ENCODE measurements at regions not wholly inside any gene's neighbourhood (a gene's known extent, or its start where the extent isn't known, plus 50 kb on each side); places are given as distances from the start of the nearest gene placed in this dataset.

DNA sequence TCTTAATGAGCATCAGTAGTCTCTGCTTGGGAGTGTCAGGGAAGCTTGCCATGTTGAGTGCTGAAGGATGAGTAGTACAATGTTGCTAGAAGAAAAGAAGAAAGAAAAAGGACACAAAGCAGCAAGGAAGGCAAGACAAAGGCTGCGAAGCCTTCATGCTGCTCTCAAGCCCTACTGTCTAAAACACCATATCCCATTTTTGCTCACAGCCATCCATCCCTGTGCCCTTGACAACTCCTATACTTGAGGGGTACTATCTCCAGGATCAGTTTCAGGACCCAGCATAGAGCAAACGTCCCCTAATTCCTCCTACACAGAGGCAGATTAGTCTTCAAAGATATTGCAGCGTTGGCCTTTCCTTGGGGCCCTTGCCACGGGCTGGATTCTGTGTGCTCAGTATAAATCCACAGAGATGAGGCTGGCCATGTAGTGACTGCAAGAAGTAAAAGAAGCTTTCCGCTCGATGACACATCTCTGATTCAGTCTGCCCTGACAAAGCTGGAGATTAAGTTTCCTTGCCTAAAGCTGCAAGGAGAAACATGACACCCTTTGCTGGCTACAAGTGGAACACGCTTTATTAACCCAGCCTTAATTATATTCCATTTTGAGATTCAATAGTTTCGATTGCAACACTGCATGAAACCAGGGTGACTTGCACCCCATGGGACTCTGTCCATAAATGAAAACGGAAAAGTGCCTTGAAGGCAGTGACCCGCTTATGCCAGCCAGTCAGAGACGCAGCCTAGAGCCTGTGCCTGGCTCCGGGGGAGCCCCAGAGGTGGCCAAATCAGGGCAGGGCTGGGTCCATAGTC, 304.6 kb downstream of the ACTL7B start (continued):
- TF ChIP-seq ZNF449 (tag by site-specific recombination; IDR thresholded peaks at IDR 0.05) (no peak), INSM2 (tag by site-specific recombination; IDR thresholded peaks at IDR 0.05) (peak; percentile 39; the same call in 1 of the 2 replicates), GLIS1 (tag by site-specific recombination; IDR thresholded peaks at IDR 0.05) (peak; percentile 44), ZNF133 (tag by site-specific recombination; IDR thresholded peaks at IDR 0.05) (no peak), SCRT2 (tag by site-specific recombination; IDR thresholded peaks at IDR 0.05) (peak; percentile 95), KLF10 (tag by site-specific recombination; IDR thresholded peaks at IDR 0.05) (0 out of 2 replicates have a peak, but pooled peaks have one; percentile 30), SP7 (tag by site-specific recombination; IDR thresholded peaks at IDR 0.05) (peak; percentile 91), ZNF660 (tag by site-specific recombination; IDR thresholded peaks at IDR 0.05) (peak; percentile 59), ZNF423 (tag by site-specific recombination; IDR thresholded peaks at IDR 0.05) (no peak), ZNF473 (tag by site-specific recombination; IDR thresholded peaks at IDR 0.05) (no peak), ZNF629 (tag by site-specific recombination; IDR thresholded peaks at IDR 0.05) (peak; percentile 81), ZNF843 (tag by site-specific recombination; IDR thresholded peaks at IDR 0.05) (peak; percentile 67), ZNF707 (tag by site-specific recombination; IDR thresholded peaks at IDR 0.05) (no peak)
- TF ChIP-seq, protein P1, sequence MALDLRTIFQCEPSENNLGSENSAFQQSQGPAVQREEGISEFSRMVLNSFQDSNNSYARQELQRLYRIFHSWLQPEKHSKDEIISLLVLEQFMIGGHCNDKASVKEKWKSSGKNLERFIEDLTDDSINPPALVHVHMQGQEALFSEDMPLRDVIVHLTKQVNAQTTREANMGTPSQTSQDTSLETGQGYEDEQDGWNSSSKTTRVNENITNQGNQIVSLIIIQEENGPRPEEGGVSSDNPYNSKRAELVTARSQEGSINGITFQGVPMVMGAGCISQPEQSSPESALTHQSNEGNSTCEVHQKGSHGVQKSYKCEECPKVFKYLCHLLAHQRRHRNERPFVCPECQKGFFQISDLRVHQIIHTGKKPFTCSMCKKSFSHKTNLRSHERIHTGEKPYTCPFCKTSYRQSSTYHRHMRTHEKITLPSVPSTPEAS (tag by site-specific recombination; IDR thresholded peaks at IDR 0.05), result no peak

DNA sequence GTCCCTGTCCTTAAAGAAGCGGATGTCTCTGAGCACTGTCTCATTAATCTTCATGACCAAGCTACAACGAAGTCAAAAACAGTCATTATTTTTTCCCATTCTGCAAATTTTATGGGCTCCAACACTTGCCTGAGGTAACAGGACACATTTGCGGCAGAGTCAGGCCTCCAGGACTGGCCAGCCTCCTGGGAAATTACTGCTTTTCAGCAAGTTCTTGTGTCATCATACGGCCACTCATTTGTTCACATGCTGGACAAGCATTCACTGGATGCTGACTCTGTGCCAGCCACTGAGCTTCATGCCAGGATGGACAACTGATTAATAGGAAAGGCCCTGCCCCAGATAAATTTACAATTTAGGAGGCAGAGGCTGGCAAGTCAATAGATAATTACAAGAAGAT, 305.7 kb downstream of the ACTL7B start:
- no peaks in the 10 kb centered on the region for H3K4me1 ChIP-seq (ENCODE audit: control insufficient read depth, insufficient read depth, low read length)
- H3K4me3 ChIP-seq (ENCODE audit: low read depth, low read length), result no peak overlapping the region
- POLR2A ChIA-PET, result interaction anchor here (1.6 kb wide), 1 partner anchor 278 kb away, joined by 3 read pairs; no protein-coding TSS in a partner anchor
- no peaks in the 10 kb centered on the region for H3K9me3 ChIP-seq (ENCODE audit: control insufficient read depth, insufficient read depth, low read depth, low read length)
- H3K36me3 ChIP-seq (ENCODE audit: control insufficient read depth in 2 of 2, insufficient read depth in 1 of 2, low read length in 2 of 2), result no peaks in the 10 kb centered on the region
- H3K27ac ChIP-seq (ENCODE audit: extremely low read depth, low read depth, low read length), result no peak overlapping the region
- CTCF ChIA-PET, result interaction anchor here (0.5 to 1.5 kb wide), 7 partner anchors 14 to 1085 kb away, joined by 3 to 4 read pairs (median 3); no protein-coding TSS in a partner anchor
- no peak for TF ChIP-seq ZBTB7A (tag by site-specific recombination; IDR thresholded peaks at IDR 0.05; ENCODE audit: low read depth)
- TF ChIP-seq, protein P2, sequence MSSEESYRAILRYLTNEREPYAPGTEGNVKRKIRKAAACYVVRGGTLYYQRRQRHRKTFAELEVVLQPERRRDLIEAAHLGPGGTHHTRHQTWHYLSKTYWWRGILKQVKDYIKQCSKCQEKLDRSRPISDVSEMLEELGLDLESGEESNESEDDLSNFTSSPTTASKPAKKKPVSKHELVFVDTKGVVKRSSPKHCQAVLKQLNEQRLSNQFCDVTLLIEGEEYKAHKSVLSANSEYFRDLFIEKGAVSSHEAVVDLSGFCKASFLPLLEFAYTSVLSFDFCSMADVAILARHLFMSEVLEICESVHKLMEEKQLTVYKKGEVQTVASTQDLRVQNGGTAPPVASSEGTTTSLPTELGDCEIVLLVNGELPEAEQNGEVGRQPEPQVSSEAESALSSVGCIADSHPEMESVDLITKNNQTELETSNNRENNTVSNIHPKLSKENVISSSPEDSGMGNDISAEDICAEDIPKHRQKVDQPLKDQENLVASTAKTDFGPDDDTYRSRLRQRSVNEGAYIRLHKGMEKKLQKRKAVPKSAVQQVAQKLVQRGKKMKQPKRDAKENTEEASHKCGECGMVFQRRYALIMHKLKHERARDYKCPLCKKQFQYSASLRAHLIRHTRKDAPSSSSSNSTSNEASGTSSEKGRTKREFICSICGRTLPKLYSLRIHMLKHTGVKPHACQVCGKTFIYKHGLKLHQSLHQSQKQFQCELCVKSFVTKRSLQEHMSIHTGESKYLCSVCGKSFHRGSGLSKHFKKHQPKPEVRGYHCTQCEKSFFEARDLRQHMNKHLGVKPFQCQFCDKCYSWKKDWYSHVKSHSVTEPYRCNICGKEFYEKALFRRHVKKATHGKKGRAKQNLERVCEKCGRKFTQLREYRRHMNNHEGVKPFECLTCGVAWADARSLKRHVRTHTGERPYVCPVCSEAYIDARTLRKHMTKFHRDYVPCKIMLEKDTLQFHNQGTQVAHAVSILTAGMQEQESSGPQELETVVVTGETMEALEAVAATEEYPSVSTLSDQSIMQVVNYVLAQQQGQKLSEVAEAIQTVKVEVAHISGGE (tag by site-specific recombination; conservative IDR thresholded peaks at IDR 0.05; ENCODE audit: low read depth), result no peak
- TF ChIP-seq SCRT1 (tag by site-specific recombination; IDR thresholded peaks at IDR 0.05; ENCODE audit: borderline replicate concordance), result no peak
- no peak for TF ChIP-seq ZNF24 (tag by site-specific recombination; IDR thresholded peaks at IDR 0.05)
- TF ChIP-seq ZNF311 (tag by site-specific recombination; IDR thresholded peaks at IDR 0.05; ENCODE audit: borderline replicate concordance), result no peak
- TF ChIP-seq ZNF114 (tag by site-specific recombination; IDR thresholded peaks at IDR 0.05), result no peak
- no peak for TF ChIP-seq ZNF776 (tag by site-specific recombination; IDR thresholded peaks at IDR 0.05; ENCODE audit: borderline replicate concordance)
- no peak for TF ChIP-seq ZSCAN16 (tag by site-specific recombination; IDR thresholded peaks at IDR 0.05)
- TF ChIP-seq PRDM6 (tag by site-specific recombination; IDR thresholded peaks at IDR 0.05), result no peak
- TF ChIP-seq ZSCAN23 (tag by site-specific recombination; IDR thresholded peaks at IDR 0.05), result no peak
- no peak for TF ChIP-seq KLF1 (tag by site-specific recombination; IDR thresholded peaks at IDR 0.05)
- TF ChIP-seq GLI4 (tag by site-specific recombination; IDR thresholded peaks at IDR 0.05), result no peak
- TF ChIP-seq ZNF658 (tag by site-specific recombination; IDR thresholded peaks at IDR 0.05), result no peak
- no peak for TF ChIP-seq ZNF19 (tag by site-specific recombination; IDR thresholded peaks at IDR 0.05; ENCODE audit: low read depth)
- TF ChIP-seq ZNF596 (tag by site-specific recombination; IDR thresholded peaks at IDR 0.05), result no peak
